Mesothelial cell of epicardium (in vitro differentiated cells): ENCODE measurements at regions not wholly inside any gene's neighbourhood (a gene's known extent, or its start where the extent isn't known, plus 50 kb on each side); places are given as distances from the start of the nearest gene placed in this dataset.

Experiments used
- DNase-seq, 2 experiments: peaks; one replicate each; pipeline ENCODE4 v3.0.0; 2021; ENCODE audit warnings: low spot score in 2 of 2; ENCODE audit not compliant: unreplicated experiment in 2 of 2
- H3K27ac Mint-ChIP-seq: 2 replicates; pipeline ENCODE4 v1.8.0; 2021; ENCODE audit warnings: mixed read lengths
- H3K27me3 Mint-ChIP-seq: 2 replicates; pipeline ENCODE4 v1.8.0; 2021; ENCODE audit warnings: low read depth, mixed read lengths
- H3K36me3 Mint-ChIP-seq: 2 replicates; pipeline ENCODE4 v1.8.0; 2021; ENCODE audit warnings: mixed read lengths
- H3K4me1 Mint-ChIP-seq: 2 replicates; pipeline ENCODE4 v1.8.0; 2021; ENCODE audit warnings: mixed read lengths
- H3K4me3 Mint-ChIP-seq: 2 replicates; pipeline ENCODE4 v1.8.0; 2021; ENCODE audit warnings: mild to moderate bottlenecking, moderate library complexity, mixed read lengths
- H3K9me3 Mint-ChIP-seq: 2 replicates; pipeline ENCODE4 v1.8.0; 2021; ENCODE audit warnings: mixed read lengths
- CTCF ChIP-seq: fragments of 200-600 bp; sonication (generic); IDR thresholded peaks from one replicate; pipeline ENCODE4 v1.5.0; 2021; ENCODE audit warnings: antibody characterized with exemption; ENCODE audit not compliant: unreplicated experiment

- Mint-ChIP-seq H3K36me3 (peaks cover 34% of the 10 kb centered on the region), H3K27me3 (no peaks in the 10 kb centered on the region), H3K4me1 (peaks cover 38% of the 10 kb centered on the region), H3K9me3 (peaks cover 39% of the 10 kb centered on the region), H3K27ac (peak overlapping the region; percentile 93), H3K4me3 (no peak overlapping the region)
- no peak for DNase-seq
- no peak for TF ChIP-seq CTCF
Measured at GRCh38 chr7:46549347-46549746, 628.3 kb upstream of the IGFBP3 start.

GRCh38 chr7:46547044-46547443 is 626.0 kb upstream of the IGFBP3 start:
- Mint-ChIP-seq H3K27me3 (no peaks in the 10 kb centered on the region), H3K36me3 (peaks cover 16% of the 10 kb centered on the region), H3K4me3 (no peak overlapping the region), H3K27ac (no peak overlapping the region), H3K4me1 (peaks cover 43% of the 10 kb centered on the region), H3K9me3 (peaks cover 20% of the 10 kb centered on the region)
- no peak for DNase-seq
- no peak for TF ChIP-seq CTCF

- DNase-seq: no peak
- H3K4me1 Mint-ChIP-seq: peaks cover 41% of the 10 kb centered on the region
- H3K27me3 Mint-ChIP-seq: no peaks in the 10 kb centered on the region
- peaks cover 14% of the 10 kb centered on the region for H3K36me3 Mint-ChIP-seq
- H3K4me3 Mint-ChIP-seq: no peak overlapping the region
- TF ChIP-seq CTCF: no peak
- H3K9me3 Mint-ChIP-seq: peaks cover 20% of the 10 kb centered on the region
- H3K27ac Mint-ChIP-seq: no peak overlapping the region
Measured at GRCh38 chr7:46545790-46546189, 624.7 kb upstream of the IGFBP3 start.

GRCh38 chr7:46544396-46545008 is 623.4 kb upstream of the IGFBP3 start:
- H3K4me1 Mint-ChIP-seq: peaks cover 31% of the 10 kb centered on the region
- peaks cover 17% of the 10 kb centered on the region for H3K9me3 Mint-ChIP-seq
- no peak for TF ChIP-seq CTCF
- peak overlapping the region; percentile 93 for H3K27ac Mint-ChIP-seq
- no peak overlapping the region for H3K4me3 Mint-ChIP-seq
- peaks cover 10% of the 10 kb centered on the region for H3K36me3 Mint-ChIP-seq
- no peak for DNase-seq
- H3K27me3 Mint-ChIP-seq: no peaks in the 10 kb centered on the region

GRCh38 chr7:46542076-46542475 is 621.0 kb upstream of the IGFBP3 start:
- Mint-ChIP-seq H3K4me3 (no peak overlapping the region), H3K4me1 (peaks cover 40% of the 10 kb centered on the region), H3K27ac (no peak overlapping the region), H3K36me3 (peaks cover 4% of the 10 kb centered on the region), H3K27me3 (no peaks in the 10 kb centered on the region), H3K9me3 (peaks cover 7% of the 10 kb centered on the region)
- no peak for DNase-seq
- no peak for TF ChIP-seq CTCF

GRCh38 chr7:46539892-46540483 is 618.9 kb upstream of the IGFBP3 start:
- no peak for DNase-seq
- no peak overlapping the region for H3K27ac Mint-ChIP-seq
- H3K27me3 Mint-ChIP-seq: no peaks in the 10 kb centered on the region
- TF ChIP-seq CTCF: no peak
- peaks cover 12% of the 10 kb centered on the region for H3K36me3 Mint-ChIP-seq
- H3K4me1 Mint-ChIP-seq: peaks cover 53% of the 10 kb centered on the region
- peaks cover 4% of the 10 kb centered on the region for H3K9me3 Mint-ChIP-seq
- H3K4me3 Mint-ChIP-seq: no peak overlapping the region
